ENCODE measurements at regions not wholly inside any gene's neighbourhood (a gene's known extent, or its start where the extent isn't known, plus 50 kb on each side); places are given as distances from the start of the nearest gene placed in this dataset.
"Not testable (repeated sequence)": the region's sequence is repeated elsewhere in the genome, so short reads cannot be mapped to it uniquely, and the experiment has no call there.

GRCh38 chr4:38330321-38330720 lies 333.7 kb upstream of the KLF3 start:
- DNase-seq (ENCODE audit: extremely low read depth, low read depth, low spot score) = no peak

GRCh38 chr4:38330936-38331335 lies 333.1 kb upstream of the KLF3 start:
- DNase-seq (ENCODE audit: extremely low read depth, low read depth, low spot score) = no peak

- DNase-seq (ENCODE audit: extremely low read depth, low read depth, low spot score) = no peak
Measured at GRCh38 chr4:38332699-38333098, 331.3 kb upstream of the KLF3 start.

GRCh38 chr4:38333219-38333618 lies 330.8 kb upstream of the KLF3 start:
- DNase-seq (ENCODE audit: extremely low read depth, low read depth, low spot score) = no peak

GRCh38 chr4:38334791-38335190 lies 329.2 kb upstream of the KLF3 start:
- no peak for DNase-seq (ENCODE audit: extremely low read depth, low read depth, low spot score)

GRCh38 chr4:38338939-38339338 lies 325.1 kb upstream of the KLF3 start:
- not testable (repeated sequence) for DNase-seq (ENCODE audit: extremely low read depth, low read depth, low spot score)

GRCh38 chr4:38343608-38344007 lies 320.4 kb upstream of the KLF3 start:
- DNase-seq (ENCODE audit: extremely low read depth, low read depth, low spot score) = no peak

GRCh38 chr4:38344929-38345328 lies 319.1 kb upstream of the KLF3 start:
- no peak for DNase-seq (ENCODE audit: extremely low read depth, low read depth, low spot score)

GRCh38 chr4:38347251-38347650 lies 316.7 kb upstream of the KLF3 start:
- DNase-seq (ENCODE audit: extremely low read depth, low read depth, low spot score) = no peak

GRCh38 chr4:38354421-38354820 lies 309.6 kb upstream of the KLF3 start:
- DNase-seq (ENCODE audit: extremely low read depth, low read depth, low spot score) = no peak

- no peak for DNase-seq (ENCODE audit: extremely low read depth, low read depth, low spot score)
Measured at GRCh38 chr4:38354872-38355271, 309.1 kb upstream of the KLF3 start.

GRCh38 chr4:38356686-38357085 lies 307.3 kb upstream of the KLF3 start:
- no peak for DNase-seq (ENCODE audit: extremely low read depth, low read depth, low spot score)

GRCh38 chr4:38357546-38357945 lies 306.5 kb upstream of the KLF3 start:
- DNase-seq (ENCODE audit: extremely low read depth, low read depth, low spot score) = no peak

- no peak for DNase-seq (ENCODE audit: extremely low read depth, low read depth, low spot score)
Measured at GRCh38 chr4:38359113-38359512, 304.9 kb upstream of the KLF3 start.

- DNase-seq (ENCODE audit: extremely low read depth, low read depth, low spot score) = no peak
Measured at GRCh38 chr4:38360201-38360600, 303.8 kb upstream of the KLF3 start.

- no peak for DNase-seq (ENCODE audit: extremely low read depth, low read depth, low spot score)
Measured at GRCh38 chr4:38364383-38364963, 299.5 kb upstream of the KLF3 start.

- DNase-seq (ENCODE audit: extremely low read depth, low read depth, low spot score) = no peak
Measured at GRCh38 chr4:38365261-38365660, 298.7 kb upstream of the KLF3 start.

GRCh38 chr4:38365748-38366310 lies 298.2 kb upstream of the KLF3 start:
- DNase-seq (ENCODE audit: extremely low read depth, low read depth, low spot score) = no peak

GRCh38 chr4:38366456-38366855 lies 297.5 kb upstream of the KLF3 start:
- DNase-seq (ENCODE audit: extremely low read depth, low read depth, low spot score) = no peak

GRCh38 chr4:38366997-38367396 lies 297.0 kb upstream of the KLF3 start:
- no peak for DNase-seq (ENCODE audit: extremely low read depth, low read depth, low spot score)

- no peak for DNase-seq (ENCODE audit: extremely low read depth, low read depth, low spot score)
Measured at GRCh38 chr4:38367642-38368174, 296.3 kb upstream of the KLF3 start.

GRCh38 chr4:38368613-38369012 lies 295.4 kb upstream of the KLF3 start:
- no peak for DNase-seq (ENCODE audit: extremely low read depth, low read depth, low spot score)

GRCh38 chr4:38371391-38371851 lies 292.6 kb upstream of the KLF3 start:
- DNase-seq (ENCODE audit: extremely low read depth, low read depth, low spot score) = no peak

Data from glomerular endothelial cell (primary cell).